ENCODE measurements at regions not wholly inside any gene's neighbourhood (a gene's known extent, or its start where the extent isn't known, plus 50 kb on each side); places are given as distances from the start of the nearest gene placed in this dataset.
A peak's percentile ranks its signal among the peaks of the same experiment; 100 is the strongest.

GRCh38 chr3:135706758-135707375 is 258.7 kb upstream of the PPP2R3A start:
- no peak for DNase-seq (ENCODE audit: low read depth in 2 of 3, low spot score in 2 of 3)

GRCh38 chr3:135719449-135719848 is 246.1 kb upstream of the PPP2R3A start:
- DNase-seq (ENCODE audit: low read depth in 2 of 3, low spot score in 2 of 3) = no peak

- DNase-seq (ENCODE audit: low read depth in 2 of 3, low spot score in 2 of 3) = no peak
These were observed 237.4 kb upstream of the PPP2R3A start for GRCh38 chr3:135728007-135728721.

GRCh38 chr3:135731546-135731945 is 234.0 kb upstream of the PPP2R3A start:
- no peak for DNase-seq (ENCODE audit: low read depth in 2 of 3, low spot score in 2 of 3)

- peak in 1 of 3 donors; percentile 5 for DNase-seq (ENCODE audit: low read depth in 2 of 3, low spot score in 2 of 3)
These were observed 228.8 kb upstream of the PPP2R3A start for GRCh38 chr3:135736740-135737139.

GRCh38 chr3:135739779-135740178 is 225.7 kb upstream of the PPP2R3A start:
- no peak for DNase-seq (ENCODE audit: low read depth in 2 of 3, low spot score in 2 of 3)

GRCh38 chr3:135740211-135740610 is 225.3 kb upstream of the PPP2R3A start:
- DNase-seq (ENCODE audit: low read depth in 2 of 3, low spot score in 2 of 3) = no peak

GRCh38 chr3:135740751-135741150 is 224.8 kb upstream of the PPP2R3A start:
- no peak for DNase-seq (ENCODE audit: low read depth in 2 of 3, low spot score in 2 of 3)

DNA sequence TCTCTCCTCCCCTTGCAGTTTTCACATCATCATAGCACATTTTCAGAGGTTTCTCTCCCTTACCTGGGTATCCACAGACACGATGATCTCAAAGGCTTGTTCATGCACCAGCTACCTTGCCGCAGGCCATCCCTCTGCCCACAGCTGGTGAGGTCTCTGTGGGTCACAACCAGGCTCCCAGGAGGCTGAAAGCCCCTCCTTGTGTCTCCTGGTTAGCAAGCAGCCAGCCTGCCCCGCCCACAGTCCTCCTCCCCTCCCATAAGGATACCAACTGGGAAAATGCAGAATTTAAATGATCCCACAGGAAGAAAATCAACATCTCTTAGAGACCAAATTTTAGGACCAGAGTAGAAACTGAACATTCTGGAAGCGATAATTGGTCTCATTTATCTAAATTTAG is 213.5 kb upstream of the PPP2R3A start:
- DNase-seq (ENCODE audit: low read depth in 2 of 3, low spot score in 2 of 3) = no peak

DNA sequence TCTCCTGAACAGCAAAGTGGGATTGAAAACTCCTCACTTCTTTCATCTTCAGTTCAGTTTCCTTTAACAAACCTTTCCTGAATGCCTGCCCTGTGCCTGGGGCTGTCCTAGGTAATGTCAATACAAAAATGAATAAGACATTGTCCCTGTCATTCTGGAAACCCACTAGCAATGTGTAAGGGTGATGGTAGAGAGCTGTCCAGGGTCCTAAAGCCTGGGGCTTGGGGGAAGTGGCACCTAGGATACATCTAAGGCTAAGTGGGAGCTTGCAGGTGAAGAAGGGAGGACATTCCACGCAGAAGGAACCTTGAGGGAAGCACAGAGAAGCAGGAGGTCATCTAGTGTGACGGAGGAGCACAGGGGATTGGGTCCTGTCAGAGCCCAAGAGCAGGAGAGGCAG is 212.7 kb upstream of the PPP2R3A start:
- peak in 1 of 3 donors; percentile 0 for DNase-seq (ENCODE audit: low read depth in 2 of 3, low spot score in 2 of 3)

DNA sequence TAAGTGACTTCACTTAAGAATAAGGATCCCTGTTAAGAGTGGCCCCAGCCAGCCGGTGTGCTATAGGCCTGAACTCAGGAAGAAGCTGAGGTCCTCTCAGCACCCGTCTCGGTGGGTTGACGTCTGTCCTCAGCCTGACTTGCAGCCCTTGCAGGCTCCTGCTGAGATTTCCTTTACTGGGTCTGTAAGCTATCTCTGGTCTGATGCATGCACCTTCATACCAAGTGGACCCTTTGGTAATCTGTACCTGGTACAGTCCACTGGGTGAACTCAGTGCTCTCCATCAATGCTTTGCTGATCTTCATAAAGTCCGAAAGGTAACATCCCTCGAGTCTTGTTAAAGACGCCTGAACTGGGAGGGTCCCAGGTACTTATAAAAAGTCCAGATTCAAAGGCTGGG is 212.0 kb upstream of the PPP2R3A start:
- no peak for DNase-seq (ENCODE audit: low read depth in 2 of 3, low spot score in 2 of 3)

DNA sequence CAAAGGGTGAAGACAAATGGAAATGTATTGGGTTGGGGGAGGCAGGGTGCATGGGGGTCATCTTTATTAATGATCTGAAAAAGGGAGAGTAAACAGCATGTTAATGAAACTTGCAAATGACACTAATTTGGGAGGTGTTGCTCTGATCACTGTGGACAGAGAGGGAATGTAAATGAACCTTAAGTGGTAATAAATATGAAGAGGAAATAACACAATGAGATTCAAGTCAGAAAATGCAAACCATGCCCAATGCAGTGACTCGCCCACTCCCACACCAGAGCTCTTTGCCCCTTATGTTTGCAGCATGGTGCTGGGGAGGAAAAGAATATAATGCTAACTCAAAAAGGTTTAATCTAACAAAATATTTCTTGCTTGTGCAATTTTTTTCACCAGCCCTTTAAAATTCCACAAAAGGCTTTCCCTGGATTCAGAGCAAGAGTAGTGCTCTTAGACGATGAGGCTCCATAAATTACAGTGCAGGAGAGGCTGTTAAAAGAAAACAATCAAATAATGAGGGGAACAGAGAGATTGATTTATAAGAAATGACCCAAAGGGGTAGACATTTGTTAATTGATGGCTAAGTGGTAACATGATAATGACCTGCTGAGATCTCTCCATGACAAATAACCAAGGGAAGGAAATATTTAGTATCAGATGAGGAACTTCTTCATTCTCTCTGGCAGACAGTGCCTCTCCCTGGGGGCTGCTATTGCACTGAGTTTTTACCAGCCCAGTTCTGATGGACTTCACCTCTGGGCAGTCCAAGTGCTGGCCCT is 210.0 kb upstream of the PPP2R3A start:
- no peak for DNase-seq (ENCODE audit: low read depth in 2 of 3, low spot score in 2 of 3)

- DNase-seq (ENCODE audit: low read depth in 2 of 3, low spot score in 2 of 3) = no peak
These were observed 209.3 kb upstream of the PPP2R3A start for GRCh38 chr3:135756106-135756668.

GRCh38 chr3:135757421-135757820 is 208.1 kb upstream of the PPP2R3A start:
- no peak for DNase-seq (ENCODE audit: low read depth in 2 of 3, low spot score in 2 of 3)

DNA sequence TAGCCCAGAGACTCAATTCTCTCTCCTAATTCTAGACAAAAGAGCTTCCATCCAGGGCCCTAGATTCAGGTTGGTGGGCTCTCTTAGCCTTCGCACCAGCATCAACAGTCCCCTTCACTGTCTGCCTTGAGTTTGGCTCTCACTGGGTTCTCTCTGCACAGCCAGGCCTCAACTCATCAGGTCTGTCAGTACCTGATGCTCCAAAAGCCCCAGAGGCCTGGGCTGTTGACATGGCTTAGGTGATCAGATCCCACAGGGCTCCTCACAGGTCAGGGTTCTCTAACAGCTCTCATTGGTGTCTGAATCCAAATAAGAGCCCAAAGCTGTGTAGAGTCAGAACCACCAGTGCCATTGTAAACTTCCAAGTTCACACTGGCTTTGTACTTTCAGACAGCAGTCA is 206.6 kb upstream of the PPP2R3A start:
- DNase-seq (ENCODE audit: low read depth in 2 of 3, low spot score in 2 of 3) = no peak

DNA sequence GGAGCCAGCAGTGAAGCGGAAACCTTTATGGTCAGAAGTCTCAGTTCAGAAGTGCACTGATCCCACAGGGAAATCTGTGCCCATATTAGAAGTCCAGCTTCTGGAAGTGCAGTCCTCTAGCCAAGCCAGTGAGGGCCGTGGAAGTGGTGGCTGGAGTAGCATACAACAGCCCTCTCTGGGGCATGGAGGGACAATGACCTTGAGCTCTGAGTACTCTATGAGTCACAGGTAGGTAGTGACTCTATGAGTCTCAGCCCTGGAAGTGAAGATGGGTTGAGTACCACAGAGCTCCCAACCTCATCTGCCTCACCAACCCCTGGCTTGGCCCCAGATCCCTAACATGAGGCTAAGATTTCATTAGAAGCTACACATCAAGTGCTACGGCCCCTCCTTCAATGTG is 205.9 kb upstream of the PPP2R3A start:
- DNase-seq (ENCODE audit: low read depth in 2 of 3, low spot score in 2 of 3) = no peak

DNA sequence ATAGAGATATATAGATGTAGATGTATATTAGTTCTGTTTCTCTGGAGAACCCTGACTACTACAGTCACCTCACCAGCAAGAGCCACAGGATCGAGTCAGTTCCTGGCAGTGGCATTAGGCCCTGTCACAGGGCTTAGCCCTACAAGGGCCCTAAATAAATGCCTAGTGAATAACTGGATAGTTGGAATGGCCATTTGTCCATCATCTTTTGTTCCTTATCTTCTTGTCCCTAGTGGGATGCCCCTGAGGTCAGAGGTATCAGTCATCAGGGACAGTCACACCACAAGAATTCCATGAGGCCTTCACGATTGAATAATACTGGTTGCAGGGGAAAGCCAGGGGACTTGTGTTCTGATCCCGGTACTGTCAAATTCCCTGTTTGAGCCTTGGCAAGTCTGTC is 204.9 kb upstream of the PPP2R3A start:
- no peak for DNase-seq (ENCODE audit: low read depth in 2 of 3, low spot score in 2 of 3)

- DNase-seq (ENCODE audit: low read depth in 2 of 3, low spot score in 2 of 3) = no peak
These were observed 203.2 kb upstream of the PPP2R3A start for GRCh38 chr3:135762188-135762856.

GRCh38 chr3:135766115-135766514 is 199.4 kb upstream of the PPP2R3A start:
- DNase-seq (ENCODE audit: low read depth in 2 of 3, low spot score in 2 of 3) = no peak

GRCh38 chr3:135771760-135772159 is 193.8 kb upstream of the PPP2R3A start:
- no peak for DNase-seq (ENCODE audit: low read depth in 2 of 3, low spot score in 2 of 3)

GRCh38 chr3:135779024-135779423 is 186.5 kb upstream of the PPP2R3A start:
- DNase-seq (ENCODE audit: low read depth in 2 of 3, low spot score in 2 of 3) = no peak

Data from hematopoietic multipotent progenitor cell (in vitro differentiated cells).